HL-60 (cell line): ENCODE measurements at regions not wholly inside any gene's neighbourhood (a gene's known extent, or its start where the extent isn't known, plus 50 kb on each side); places are given as distances from the start of the nearest gene placed in this dataset.

Experiments used
- DNase-seq, 2 experiments: peaks; one replicate each; pipeline ENCODE4 v3.0.0-alpha.2; 2010 to 2020; ENCODE audit warnings: low read depth in 1 of 2, low spot score in 1 of 2
- H3K27ac ChIP-seq: fragments of 250-450 bp; sonication (Bioruptor Pico); replicated peaks from 2 replicates; pipeline ENCODE4 v1.5.1; 2020; ENCODE audit warnings: mild to moderate bottlenecking, moderate library complexity
- H3K27me3 ChIP-seq: fragments of 250-450 bp; sonication (Bioruptor Pico); 2 replicates; pipeline ENCODE4 v1.5.1; 2021; ENCODE audit warnings: mild to moderate bottlenecking, moderate library complexity; ENCODE audit not compliant: insufficient read depth, poor library complexity, severe bottlenecking
- H3K4me3 ChIP-seq: replicated peaks from 2 replicates; pipeline ENCODE4 v1.5.1; 2011; ENCODE audit warnings: mild to moderate bottlenecking, control low read depth, low read length; ENCODE audit not compliant: insufficient read depth
- GABPA ChIP-seq: IDR thresholded peaks from 2 replicates; pipeline ENCODE4 v1.6.1; 2012; ENCODE audit warnings: low read depth
- POLR2AphosphoS5 ChIP-seq: IDR thresholded peaks from 2 replicates; pipeline ENCODE4 v1.6.1; 2012; ENCODE audit warnings: low read depth
- REST ChIP-seq: IDR thresholded peaks from 2 replicates; pipeline ENCODE4 v1.6.1; 2012; ENCODE audit warnings: low read depth; ENCODE audit not compliant: insufficient replicate concordance
- SPI1 ChIP-seq: IDR thresholded peaks from 2 replicates; pipeline ENCODE4 v1.6.1; 2012; ENCODE audit warnings: low read depth, mild to moderate bottlenecking, borderline replicate concordance
- TF ChIP-seq, protein P1 (sequence below): IDR thresholded peaks from one replicate; pipeline ENCODE4 v1.5.1; 2011; ENCODE audit warnings: low read length, control low read depth, inconsistent platforms; ENCODE audit not compliant: insufficient read depth

- Histone ChIP-seq H3K27ac (no peak overlapping the region), H3K4me3 (no peak overlapping the region), H3K27me3 (no peaks in the 10 kb centered on the region)
- no peak for DNase-seq
- TF ChIP-seq REST (no peak), SPI1 (no peak), POLR2AphosphoS5 (no peak), GABPA (no peak)
- TF ChIP-seq, protein P1, sequence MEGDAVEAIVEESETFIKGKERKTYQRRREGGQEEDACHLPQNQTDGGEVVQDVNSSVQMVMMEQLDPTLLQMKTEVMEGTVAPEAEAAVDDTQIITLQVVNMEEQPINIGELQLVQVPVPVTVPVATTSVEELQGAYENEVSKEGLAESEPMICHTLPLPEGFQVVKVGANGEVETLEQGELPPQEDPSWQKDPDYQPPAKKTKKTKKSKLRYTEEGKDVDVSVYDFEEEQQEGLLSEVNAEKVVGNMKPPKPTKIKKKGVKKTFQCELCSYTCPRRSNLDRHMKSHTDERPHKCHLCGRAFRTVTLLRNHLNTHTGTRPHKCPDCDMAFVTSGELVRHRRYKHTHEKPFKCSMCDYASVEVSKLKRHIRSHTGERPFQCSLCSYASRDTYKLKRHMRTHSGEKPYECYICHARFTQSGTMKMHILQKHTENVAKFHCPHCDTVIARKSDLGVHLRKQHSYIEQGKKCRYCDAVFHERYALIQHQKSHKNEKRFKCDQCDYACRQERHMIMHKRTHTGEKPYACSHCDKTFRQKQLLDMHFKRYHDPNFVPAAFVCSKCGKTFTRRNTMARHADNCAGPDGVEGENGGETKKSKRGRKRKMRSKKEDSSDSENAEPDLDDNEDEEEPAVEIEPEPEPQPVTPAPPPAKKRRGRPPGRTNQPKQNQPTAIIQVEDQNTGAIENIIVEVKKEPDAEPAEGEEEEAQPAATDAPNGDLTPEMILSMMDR, result no peak
Measured at GRCh38 chr20:33908336-33908735, 85.4 kb upstream of the RALY start.

- Histone ChIP-seq H3K4me3 (no peak overlapping the region), H3K27ac (no peak overlapping the region), H3K27me3 (no peaks in the 10 kb centered on the region)
- no peak for DNase-seq
- TF ChIP-seq REST (no peak), POLR2AphosphoS5 (no peak), GABPA (no peak), SPI1 (no peak)
- TF ChIP-seq, protein P1, result no peak
Measured at GRCh38 chr20:33908868-33909267, 84.8 kb upstream of the RALY start.

DNA sequence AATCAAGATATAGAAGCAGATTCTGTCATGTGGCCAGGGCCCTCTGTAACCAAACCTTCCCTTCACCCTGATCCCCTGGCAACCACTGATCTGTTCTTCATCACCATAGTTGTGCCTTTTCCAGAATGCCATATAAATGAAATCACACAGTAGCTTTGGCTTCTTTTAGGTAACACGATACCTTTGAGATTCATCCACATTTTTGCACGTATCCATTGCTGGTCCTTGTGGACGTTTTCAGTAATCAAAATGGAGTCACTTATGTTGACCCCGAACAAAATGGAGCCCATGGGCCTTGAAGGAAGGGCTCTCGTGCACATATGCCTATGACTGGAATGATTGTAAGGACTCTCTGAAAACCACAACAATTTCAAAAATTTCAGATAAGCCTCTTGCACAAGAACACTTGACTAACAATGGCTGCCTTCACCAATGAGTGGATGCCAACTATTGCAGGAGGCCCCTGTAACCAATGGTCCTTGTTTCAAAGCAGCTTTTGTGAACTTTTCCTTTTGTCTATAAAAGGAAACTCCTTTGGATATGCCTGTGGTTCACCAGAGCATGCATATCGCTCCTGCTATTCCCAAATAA lies 84.3 kb upstream of the RALY start:
- no peak overlapping the region for H3K4me3 ChIP-seq
- TF ChIP-seq POLR2AphosphoS5 (no peak), SPI1 (no peak), REST (no peak), GABPA (no peak)
- TF ChIP-seq, protein P1, result no peak
- H3K27ac ChIP-seq, result no peak overlapping the region; the same call in 1 of the 2 replicates
- DNase-seq, result peak in 1 of 2 experiments; percentile 64
- H3K27me3 ChIP-seq, result no peaks in the 10 kb centered on the region
